Iris pigment epithelial cell (primary cell): ENCODE measurements at regions not wholly inside any gene's neighbourhood (a gene's known extent, or its start where the extent isn't known, plus 50 kb on each side); places are given as distances from the start of the nearest gene placed in this dataset.
"Not testable (repeated sequence)": the region's sequence is repeated elsewhere in the genome, so short reads cannot be mapped to it uniquely, and the experiment has no call there.

Experiments
- DNase-seq: peaks from one replicate; pipeline ENCODE4 v3.0.0-alpha.2; 2011; ENCODE audit warnings: low read depth

GRCh38 chr13:79915114-79915811 lies 425.7 kb downstream of the SPRY2 start:
- DNase-seq, result no peak

- no peak for DNase-seq
These were observed 427.6 kb downstream of the SPRY2 start for GRCh38 chr13:79913141-79913827.

- DNase-seq, result no peak
These were observed 428.5 kb downstream of the SPRY2 start for GRCh38 chr13:79912403-79912802.

- DNase-seq, result no peak
These were observed 429.9 kb downstream of the SPRY2 start for GRCh38 chr13:79910875-79911540.

GRCh38 chr13:79909644-79910043 lies 428.7 kb downstream of the NDFIP2 start:
- no peak for DNase-seq

GRCh38 chr13:79908381-79908780 lies 427.4 kb downstream of the NDFIP2 start:
- no peak for DNase-seq

GRCh38 chr13:79907527-79907926 lies 426.6 kb downstream of the NDFIP2 start:
- no peak for DNase-seq

GRCh38 chr13:79906345-79906744 lies 425.4 kb downstream of the NDFIP2 start:
- DNase-seq, result no peak

- no peak for DNase-seq
These were observed 424.1 kb downstream of the NDFIP2 start for GRCh38 chr13:79905018-79905417.

- DNase-seq, result no peak
These were observed 423.6 kb downstream of the NDFIP2 start for GRCh38 chr13:79904581-79904980.

GRCh38 chr13:79901336-79901735 lies 420.4 kb downstream of the NDFIP2 start:
- peak; percentile 59 for DNase-seq

GRCh38 chr13:79900356-79900755 lies 419.4 kb downstream of the NDFIP2 start:
- no peak for DNase-seq

- DNase-seq, result peak; percentile 38
These were observed 418.0 kb downstream of the NDFIP2 start for GRCh38 chr13:79898996-79899395.

GRCh38 chr13:79898202-79898826 lies 417.4 kb downstream of the NDFIP2 start:
- no peak for DNase-seq

GRCh38 chr13:79896851-79897250 lies 415.9 kb downstream of the NDFIP2 start:
- no peak for DNase-seq

- DNase-seq, result no peak
These were observed 414.5 kb downstream of the NDFIP2 start for GRCh38 chr13:79895416-79895815.

GRCh38 chr13:79887278-79887677 lies 406.3 kb downstream of the NDFIP2 start:
- DNase-seq, result not testable (repeated sequence)

- no peak for DNase-seq
These were observed 405.6 kb downstream of the NDFIP2 start for GRCh38 chr13:79886601-79887000.

- no peak for DNase-seq
These were observed 403.9 kb downstream of the NDFIP2 start for GRCh38 chr13:79884890-79885289.

- DNase-seq, result no peak
These were observed 402.3 kb downstream of the NDFIP2 start for GRCh38 chr13:79883216-79883615.

GRCh38 chr13:79880818-79881217 lies 399.9 kb downstream of the NDFIP2 start:
- DNase-seq, result peak; percentile 91
